GM12878 (cell line): ENCODE measurements at regions not wholly inside any gene's neighbourhood (a gene's known extent, or its start where the extent isn't known, plus 50 kb on each side); places are given as distances from the start of the nearest gene placed in this dataset.

ENCODE experiments used
- ATAC-seq: fragments of 200-7000 bp; cut with Tn5 transposase; 3 replicates; pipeline ENCODE4 v1.9.1; 2020; ENCODE audit warnings: mild to moderate bottlenecking, moderate library complexity
- BruUV-seq: library from RNA; stranded (reverse); fragments of 400-500 nt; replicated peaks from 2 replicates; lab custom pipeline; 2021; lab: Mats Ljungman, UMichigan
- CTCF ChIA-PET: fragments of 300-600 bp; sonication (Branson Sonifier 250); formaldehyde crosslinking; extraction: SDS; loops from one replicate; lab custom pipeline; 2021; ENCODE audit warnings: inconsistent platforms; lab: Yijun Ruan, JAX
- POLR2A ChIA-PET: fragments of 350-600 bp; formaldehyde crosslinking; extraction: SDS; loops from one replicate; lab custom pipeline; 2021; ENCODE audit warnings: inconsistent platforms; lab: Charles Lee
- RAD21 ChIA-PET: fragments of 300-600 bp; sonication (Branson Sonifier 250); formaldehyde crosslinking; loops from one replicate; lab custom pipeline; 2023; ENCODE audit warnings: antibody characterized with exemption; ENCODE audit not compliant: unreplicated experiment; lab: Charles Lee
- SMC1A ChIA-PET: fragments of 300-600 bp; sonication (Branson Sonifier 250); formaldehyde crosslinking; loops from one replicate; lab custom pipeline; 2023; ENCODE audit not compliant: unreplicated experiment, uncharacterized antibody; lab: Charles Lee
- DNase-seq: peaks from one replicate; pipeline ENCODE4 v3.0.0-alpha.2; 2011; ENCODE audit warnings: low read depth, low spot score
- FAIRE-seq: peaks from 3 replicates; lab custom pipeline; 2011; peaks lifted over from hg19 to GRCh38; lab: Jason Lieb, UNC
- H2AFZ ChIP-seq: 2 replicates; pipeline ENCODE4 v1.6.0; 2011; ENCODE audit warnings: low read depth, low read length, control low read depth; ENCODE audit not compliant: control insufficient read depth
- H3K27ac ChIP-seq: 2 replicates; pipeline ENCODE4 v1.5.1; 2011; ENCODE audit warnings: control low read depth; ENCODE audit not compliant: control insufficient read depth, insufficient read depth
- H3K27me3 ChIP-seq, 2 experiments: replicated peaks in 1 of 2; 2 replicates each; pipeline versions ENCODE4 v1.6.0 to v1.6.1; 2011; ENCODE audit warnings: low read length in 1 of 2; ENCODE audit not compliant: control insufficient read depth in 2 of 2, insufficient read depth in 2 of 2
- H3K36me3 ChIP-seq, 2 experiments: 2 replicates each; pipeline ENCODE4 v1.5.1; 2011; ENCODE audit warnings: low read length in 1 of 2; ENCODE audit not compliant: control insufficient read depth in 2 of 2, insufficient read depth in 2 of 2
- H3K4me1 ChIP-seq: 2 replicates; pipeline ENCODE4 v1.6.1; 2011; ENCODE audit warnings: mild to moderate bottlenecking, low read length, moderate library complexity, mixed read lengths; ENCODE audit not compliant: control insufficient read depth, insufficient read depth
- H3K4me2 ChIP-seq: 2 replicates; pipeline ENCODE4 v1.6.0; 2011; ENCODE audit warnings: control low read depth; ENCODE audit not compliant: control insufficient read depth, insufficient read depth
- H3K4me3 ChIP-seq: fragments of 200-600 bp; sonication (generic); 2 replicates; pipeline ENCODE4 v1.5.1; 2016
- H3K79me2 ChIP-seq: 2 replicates; pipeline ENCODE4 v1.6.0; 2011; ENCODE audit warnings: low read length; ENCODE audit not compliant: control insufficient read depth, insufficient read depth
- H3K9ac ChIP-seq: 2 replicates; pipeline ENCODE4 v1.8.0; 2011; ENCODE audit warnings: low read length, control low read depth, mixed read lengths; ENCODE audit not compliant: control insufficient read depth, insufficient read depth
- H3K9me3 ChIP-seq: replicated peaks from 3 replicates; pipeline ENCODE4 v1.5.1; 2011; ENCODE audit warnings: mild to moderate bottlenecking, low read length; ENCODE audit not compliant: control insufficient read depth, insufficient read depth
- H4K20me1 ChIP-seq: 2 replicates; pipeline ENCODE4 v1.6.0; 2011; ENCODE audit not compliant: control insufficient read depth, insufficient read depth
- CBX3 ChIP-seq: fragments of 200-600 bp; sonication (generic); IDR thresholded peaks from 2 replicates; pipeline ENCODE4 v1.6.1; 2016; ENCODE audit warnings: low read depth, borderline replicate concordance
- CEBPZ ChIP-seq: fragments of 150-350 bp; IDR thresholded peaks from 2 replicates; pipeline ENCODE4 v1.6.1; 2016; ENCODE audit warnings: low read depth, low read length
- DPF2 ChIP-seq: fragments of 450-650 bp; IDR thresholded peaks from 2 replicates; pipeline ENCODE4 v1.6.1; 2017; ENCODE audit warnings: mild to moderate bottlenecking
- EED ChIP-seq: sonication (generic); IDR thresholded peaks from 2 replicates; pipeline ENCODE4 v1.6.1; 2016; ENCODE audit warnings: antibody characterized with exemption, low read depth
- JUNB ChIP-seq: IDR thresholded peaks from 2 replicates; pipeline ENCODE4 v1.6.1; 2016; ENCODE audit warnings: antibody characterized with exemption, mild to moderate bottlenecking
- SUPT20H ChIP-seq: IDR thresholded peaks from 2 replicates; pipeline ENCODE4 v1.6.1; 2011; ENCODE audit warnings: low read depth, mild to moderate bottlenecking, low read length, moderate library complexity, borderline replicate concordance; ENCODE audit not compliant: control insufficient read depth
- ZBTB33 ChIP-seq: fragments of 450-650 bp; IDR thresholded peaks from 2 replicates; pipeline ENCODE4 v1.6.1; 2017; ENCODE audit warnings: mild to moderate bottlenecking
- WGBS: methylation state at CpG from one replicate; pipeline ENCODE4 v1.1.6; 2016; ENCODE audit warnings: low lambda C conversion rate; ENCODE audit not compliant: insufficient replicate concordance, insufficient coverage; ENCODE audit errors: missing lambda C conversion rate; 5-methylcytosine and 5-hydroxymethylcytosine counted together
- in situ Hi-C: fragments of 300-500 bp; cut with MboI; formaldehyde crosslinking; loops from 9 replicates; pipeline ENCODE4 v1.14.3; 2018; ENCODE audit warnings: mixed read lengths
- intact Hi-C: fragments of 100-400 bp; cut with micrococcal nuclease; formaldehyde crosslinking; loops from one replicate; pipeline ENCODE4 v1.14.2; 2022; ENCODE audit not compliant: unreplicated experiment

GRCh38 chr2:22076454-22076853 lies 952.7 kb downstream of the TDRD15 start:
- in situ Hi-C loops = no loop called here
- H3K9ac ChIP-seq = no peak overlapping the region

More at GRCh38 chr2:22076454-22076853, 952.7 kb downstream of the TDRD15 start:
- POLR2A ChIA-PET = no interaction called here
- H3K4me1 ChIP-seq = no peaks in the 10 kb centered on the region
- H3K27ac ChIP-seq = no peak overlapping the region
- DNase-seq (no peak), ATAC-seq (no peak), FAIRE-seq (no peak)
- 0% methylated on average over 1 of the region's 1 CpG for WGBS
- no peaks in the 10 kb centered on the region for H3K27me3 ChIP-seq
- no peak overlapping the region for H3K4me3 ChIP-seq
- TF ChIP-seq DPF2 (no peak), JUNB (no peak), ZBTB33 (no peak), EED (no peak), CEBPZ (no peak), SUPT20H (no peak), CBX3 (no peak)
- no peaks in the 10 kb centered on the region for H3K79me2 ChIP-seq
- SMC1A ChIA-PET = no interaction called here
- intact Hi-C loops = no loop called here
- CTCF ChIA-PET = no interaction called here
- H3K4me2 ChIP-seq = no peak overlapping the region
- H2AFZ ChIP-seq = no peak overlapping the region
- RAD21 ChIA-PET = no interaction called here
- no TSS peak for BruUV-seq
- H3K9me3 ChIP-seq = no peaks in the 10 kb centered on the region
- no peaks in the 10 kb centered on the region for H4K20me1 ChIP-seq
- no peaks in the 10 kb centered on the region for H3K36me3 ChIP-seq
